K562 (cell line): ENCODE measurements at regions not wholly inside any gene's neighbourhood (a gene's known extent, or its start where the extent isn't known, plus 50 kb on each side); places are given as distances from the start of the nearest gene placed in this dataset.

Experiments
- CEBPB ChIP-seq: fragments of 450-650 bp; IDR thresholded peaks from 2 replicates; pipeline ENCODE4 v1.6.1; 2016; ENCODE audit warnings: missing genetic modification characterization, missing compliant biosample characterization
- CHCHD3 ChIP-seq: fragments of 250-450 bp; sonication (Bioruptor Pico); IDR thresholded peaks from 2 replicates; pipeline ENCODE4 v2.1.2; 2022; ENCODE audit warnings: mild to moderate bottlenecking
- ETV1 ChIP-seq: fragments of 450-650 bp; conservative IDR thresholded peaks from 2 replicates; pipeline ENCODE4 v1.6.1; 2016; ENCODE audit warnings: missing genetic modification characterization, control low read depth, low read depth, missing compliant biosample characterization
- FOXA1 ChIP-seq: fragments of 450-650 bp; IDR thresholded peaks from 2 replicates; pipeline ENCODE4 v1.6.1; 2016; ENCODE audit warnings: mild to moderate bottlenecking, borderline replicate concordance
- LARP7 ChIP-seq: fragments of 450-650 bp; IDR thresholded peaks from 2 replicates; pipeline ENCODE4 v1.6.1; 2016
- POLR2A ChIP-seq: fragments of 450-650 bp; conservative IDR thresholded peaks from 2 replicates; pipeline ENCODE4 v1.6.1; 2016
- PREB ChIP-seq: sonication (generic); formaldehyde crosslinking; IDR thresholded peaks from 2 replicates; pipeline ENCODE4 v1.8.1; 2023; ENCODE audit warnings: mild to moderate bottlenecking, missing genetic modification reagents
- ZBTB43 ChIP-seq: sonication (generic); formaldehyde crosslinking; IDR thresholded peaks from 2 replicates; pipeline ENCODE4 v1.8.0; 2023; ENCODE audit warnings: mild to moderate bottlenecking, missing genetic modification reagents
- ZNF239 ChIP-seq: fragments of 250-450 bp; sonication (Bioruptor Pico); IDR thresholded peaks from 2 replicates; pipeline ENCODE4 v1.4.0; 2020; ENCODE audit warnings: mild to moderate bottlenecking
- ZNF780A ChIP-seq: fragments of 250-450 bp; sonication (Bioruptor Pico); IDR thresholded peaks from 2 replicates; pipeline ENCODE4 v1.5.0; 2021; ENCODE audit warnings: mild to moderate bottlenecking

GRCh38 chr1:223486932-223487886, 94.0 kb downstream of the CCDC185 start:
- TF ChIP-seq LARP7 = no peak
- TF ChIP-seq ZBTB43 = no peak
- no peak for TF ChIP-seq ZNF780A
- no peak for TF ChIP-seq ZNF239 (CRISPR knock-in tag)
- no peak for TF ChIP-seq CEBPB (tag)
- TF ChIP-seq POLR2A = no peak
- no peak for TF ChIP-seq FOXA1
- no peak for TF ChIP-seq ETV1 (tag)
- TF ChIP-seq CHCHD3 (CRISPR knock-in tag) = no peak
- no peak for TF ChIP-seq PREB
